ENCODE measurements at regions not wholly inside any gene's neighbourhood (a gene's known extent, or its start where the extent isn't known, plus 50 kb on each side); places are given as distances from the start of the nearest gene placed in this dataset.

DNA sequence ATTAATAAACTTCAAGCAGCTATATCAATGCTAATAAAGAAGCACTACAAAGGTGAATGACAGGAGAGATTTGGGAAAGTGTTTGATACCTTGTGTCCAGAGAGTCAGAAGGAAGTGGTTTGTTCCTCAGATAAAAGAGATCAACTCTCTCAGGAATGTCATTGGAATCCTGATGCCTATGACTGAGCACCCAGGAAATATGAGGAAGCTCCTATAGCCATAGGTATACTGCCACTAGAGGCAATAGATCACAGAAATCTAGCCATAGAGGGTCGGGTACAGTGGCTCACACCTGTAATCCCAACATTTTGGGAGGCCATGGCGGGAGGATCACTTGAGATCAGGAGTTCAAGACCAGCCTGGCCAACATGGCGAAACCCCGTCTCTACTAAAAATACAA is 612.6 kb downstream of the DACH1 start:
- TF ChIP-seq, protein P1, sequence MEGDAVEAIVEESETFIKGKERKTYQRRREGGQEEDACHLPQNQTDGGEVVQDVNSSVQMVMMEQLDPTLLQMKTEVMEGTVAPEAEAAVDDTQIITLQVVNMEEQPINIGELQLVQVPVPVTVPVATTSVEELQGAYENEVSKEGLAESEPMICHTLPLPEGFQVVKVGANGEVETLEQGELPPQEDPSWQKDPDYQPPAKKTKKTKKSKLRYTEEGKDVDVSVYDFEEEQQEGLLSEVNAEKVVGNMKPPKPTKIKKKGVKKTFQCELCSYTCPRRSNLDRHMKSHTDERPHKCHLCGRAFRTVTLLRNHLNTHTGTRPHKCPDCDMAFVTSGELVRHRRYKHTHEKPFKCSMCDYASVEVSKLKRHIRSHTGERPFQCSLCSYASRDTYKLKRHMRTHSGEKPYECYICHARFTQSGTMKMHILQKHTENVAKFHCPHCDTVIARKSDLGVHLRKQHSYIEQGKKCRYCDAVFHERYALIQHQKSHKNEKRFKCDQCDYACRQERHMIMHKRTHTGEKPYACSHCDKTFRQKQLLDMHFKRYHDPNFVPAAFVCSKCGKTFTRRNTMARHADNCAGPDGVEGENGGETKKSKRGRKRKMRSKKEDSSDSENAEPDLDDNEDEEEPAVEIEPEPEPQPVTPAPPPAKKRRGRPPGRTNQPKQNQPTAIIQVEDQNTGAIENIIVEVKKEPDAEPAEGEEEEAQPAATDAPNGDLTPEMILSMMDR (IDR thresholded peaks at IDR 0.05) = no peak
- Histone ChIP-seq H3K27me3 (ENCODE audit: low read depth) (no peaks in the 10 kb centered on the region), H3K27ac (no peak overlapping the region), H3K4me3 (no peak overlapping the region), H3K9me3 (no peaks in the 10 kb centered on the region), H3K4me1 (no peaks in the 10 kb centered on the region), H3K36me3 (no peaks in the 10 kb centered on the region)
- intact Hi-C loops (cut with DNase I) = no loop called here
- no peak for ATAC-seq
- DNase-seq = no peak

- no peaks in the 10 kb centered on the region for H3K36me3 ChIP-seq
- intact Hi-C loops (cut with DNase I) = no loop called here
- H3K4me3 ChIP-seq = no peak overlapping the region
- no peak overlapping the region for H3K27ac ChIP-seq
- H3K9me3 ChIP-seq = no peaks in the 10 kb centered on the region
- H3K27me3 ChIP-seq (ENCODE audit: low read depth) = no peaks in the 10 kb centered on the region
- DNase-seq = no peak
- ATAC-seq = no peak
- TF ChIP-seq, protein P1 (IDR thresholded peaks at IDR 0.05) = no peak
- no peaks in the 10 kb centered on the region for H3K4me1 ChIP-seq
Observed at GRCh38 chr13:71252184-71252704, 614.8 kb downstream of the DACH1 start.

- Histone ChIP-seq H3K27me3 (ENCODE audit: low read depth) (no peaks in the 10 kb centered on the region), H3K27ac (no peak overlapping the region), H3K4me1 (no peaks in the 10 kb centered on the region), H3K4me3 (no peak overlapping the region), H3K36me3 (no peaks in the 10 kb centered on the region), H3K9me3 (no peaks in the 10 kb centered on the region)
- ATAC-seq = no peak
- no peak for DNase-seq
- TF ChIP-seq, protein P1 (IDR thresholded peaks at IDR 0.05) = no peak
- intact Hi-C loops (cut with DNase I) = no loop called here
Observed at GRCh38 chr13:71251292-71251951, 615.6 kb downstream of the DACH1 start.

DNA sequence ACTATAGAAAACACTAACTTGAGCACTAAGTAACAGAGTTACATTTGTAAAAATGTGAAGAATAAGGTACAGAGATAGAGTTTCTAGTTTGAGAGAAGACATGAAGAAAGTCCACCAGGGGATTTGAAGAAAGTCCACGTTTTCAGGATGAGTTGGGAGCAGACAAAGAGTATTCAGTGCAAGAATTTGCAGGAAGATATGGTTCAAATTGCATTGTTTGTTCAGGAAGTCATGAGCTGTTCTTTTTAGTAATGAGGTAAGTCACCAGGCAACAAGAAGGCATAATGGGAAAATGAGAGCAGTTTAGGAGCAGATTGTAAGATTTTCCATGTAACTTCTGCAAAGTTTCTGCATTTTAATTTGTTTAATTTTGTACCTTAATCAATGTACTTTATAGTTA is 618.0 kb downstream of the DACH1 start:
- Histone ChIP-seq H3K4me3 (no peak overlapping the region), H3K36me3 (no peaks in the 10 kb centered on the region), H3K9me3 (no peaks in the 10 kb centered on the region), H3K27me3 (ENCODE audit: low read depth) (no peaks in the 10 kb centered on the region), H3K4me1 (no peaks in the 10 kb centered on the region), H3K27ac (no peak overlapping the region)
- ATAC-seq (no peak), DNase-seq (no peak)
- intact Hi-C loops (cut with DNase I) = no loop called here
- TF ChIP-seq, protein P1 (IDR thresholded peaks at IDR 0.05) = no peak

- H3K4me1 ChIP-seq = peaks cover 6% of the 10 kb centered on the region
- ATAC-seq (no peak), DNase-seq (no peak)
- intact Hi-C loops (cut with DNase I) = no loop called here
- H3K9me3 ChIP-seq = no peaks in the 10 kb centered on the region
- no peak overlapping the region for H3K4me3 ChIP-seq
- no peaks in the 10 kb centered on the region for H3K27me3 ChIP-seq (ENCODE audit: low read depth)
- H3K27ac ChIP-seq = no peak overlapping the region
- TF ChIP-seq, protein P1 (IDR thresholded peaks at IDR 0.05) = no peak
- H3K36me3 ChIP-seq = no peaks in the 10 kb centered on the region
Observed at GRCh38 chr13:71244161-71244560, 622.8 kb downstream of the DACH1 start.
